Cerebellar cortex (tissue), 1 donor: ENCODE measurements at regions not wholly inside any gene's neighbourhood (a gene's known extent, or its start where the extent isn't known, plus 50 kb on each side); places are given as distances from the start of the nearest gene placed in this dataset.
"Not testable (repeated sequence)": the region's sequence is repeated elsewhere in the genome, so short reads cannot be mapped to it uniquely, and the experiment has no call there.

Source experiments
- DNase-seq: peaks from one replicate; pipeline ENCODE4 v3.0.0-alpha.2; 2015; ENCODE audit warnings: low spot score

- not testable (repeated sequence) for DNase-seq
These were observed 315.5 kb downstream of the MIAT start for GRCh38 chr22:26972915-26973314.

- DNase-seq: no peak
These were observed 316.6 kb downstream of the MIAT start for GRCh38 chr22:26974034-26974433.

GRCh38 chr22:26974914-26975803 is 317.8 kb downstream of the MIAT start:
- no peak for DNase-seq

- DNase-seq: no peak
These were observed 318.5 kb downstream of the MIAT start for GRCh38 chr22:26975865-26976264.

GRCh38 chr22:26977741-26978376 is 320.5 kb downstream of the MIAT start:
- no peak for DNase-seq

- no peak for DNase-seq
These were observed 321.9 kb downstream of the MIAT start for GRCh38 chr22:26979294-26979693.

GRCh38 chr22:26981111-26981510 is 323.7 kb downstream of the MIAT start:
- DNase-seq: no peak

- no peak for DNase-seq
These were observed 324.2 kb downstream of the MIAT start for GRCh38 chr22:26981541-26981940.

- DNase-seq: no peak
These were observed 325.9 kb downstream of the MIAT start for GRCh38 chr22:26983311-26983710.

- DNase-seq: no peak
These were observed 327.8 kb downstream of the MIAT start for GRCh38 chr22:26985206-26985605.

- no peak for DNase-seq
These were observed 328.8 kb downstream of the MIAT start for GRCh38 chr22:26985931-26986782.

- DNase-seq: no peak
These were observed 329.5 kb downstream of the MIAT start for GRCh38 chr22:26986884-26987283.

GRCh38 chr22:26990503-26991189 is 333.3 kb downstream of the MIAT start:
- DNase-seq: no peak

- DNase-seq: no peak
These were observed 335.2 kb downstream of the MIAT start for GRCh38 chr22:26992556-26992955.

GRCh38 chr22:26993886-26994285 is 336.5 kb downstream of the MIAT start:
- no peak for DNase-seq

GRCh38 chr22:26994801-26995200 is 337.4 kb downstream of the MIAT start:
- DNase-seq: no peak

GRCh38 chr22:26995235-26995634 is 337.8 kb downstream of the MIAT start:
- no peak for DNase-seq

GRCh38 chr22:26996154-26996553 is 338.8 kb downstream of the MIAT start:
- DNase-seq: no peak

GRCh38 chr22:26998129-26998528 is 340.7 kb downstream of the MIAT start:
- DNase-seq: no peak

GRCh38 chr22:26998716-26999115 is 341.3 kb downstream of the MIAT start:
- DNase-seq: no peak

GRCh38 chr22:27003297-27003696 is 345.9 kb downstream of the MIAT start:
- DNase-seq: no peak

GRCh38 chr22:27004434-27004833 is 347.0 kb downstream of the MIAT start:
- DNase-seq: no peak
